ENCODE measurements at regions not wholly inside any gene's neighbourhood (a gene's known extent, or its start where the extent isn't known, plus 50 kb on each side); places are given as distances from the start of the nearest gene placed in this dataset.

DNA sequence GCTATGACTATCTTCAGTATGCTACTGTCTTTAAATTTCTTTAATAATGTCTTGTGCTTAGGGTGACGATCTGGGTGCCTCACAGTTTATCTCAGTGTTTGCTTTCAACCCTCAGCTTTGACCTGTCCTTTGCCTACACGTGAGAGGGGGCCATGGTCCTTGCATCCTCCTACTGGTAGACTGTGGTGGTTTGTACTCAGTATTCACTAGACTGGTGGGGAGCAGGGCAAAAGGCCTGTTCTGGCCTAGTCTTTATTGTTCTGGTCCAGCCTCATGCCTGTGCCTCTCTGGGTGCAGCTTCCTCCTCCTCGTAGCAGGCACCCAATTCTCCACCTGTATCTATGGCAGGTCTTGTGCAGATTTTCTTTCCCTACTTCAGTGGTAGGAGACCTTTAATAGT, 354.9 kb downstream of the CD109 start:
- TF ChIP-seq, protein P1, sequence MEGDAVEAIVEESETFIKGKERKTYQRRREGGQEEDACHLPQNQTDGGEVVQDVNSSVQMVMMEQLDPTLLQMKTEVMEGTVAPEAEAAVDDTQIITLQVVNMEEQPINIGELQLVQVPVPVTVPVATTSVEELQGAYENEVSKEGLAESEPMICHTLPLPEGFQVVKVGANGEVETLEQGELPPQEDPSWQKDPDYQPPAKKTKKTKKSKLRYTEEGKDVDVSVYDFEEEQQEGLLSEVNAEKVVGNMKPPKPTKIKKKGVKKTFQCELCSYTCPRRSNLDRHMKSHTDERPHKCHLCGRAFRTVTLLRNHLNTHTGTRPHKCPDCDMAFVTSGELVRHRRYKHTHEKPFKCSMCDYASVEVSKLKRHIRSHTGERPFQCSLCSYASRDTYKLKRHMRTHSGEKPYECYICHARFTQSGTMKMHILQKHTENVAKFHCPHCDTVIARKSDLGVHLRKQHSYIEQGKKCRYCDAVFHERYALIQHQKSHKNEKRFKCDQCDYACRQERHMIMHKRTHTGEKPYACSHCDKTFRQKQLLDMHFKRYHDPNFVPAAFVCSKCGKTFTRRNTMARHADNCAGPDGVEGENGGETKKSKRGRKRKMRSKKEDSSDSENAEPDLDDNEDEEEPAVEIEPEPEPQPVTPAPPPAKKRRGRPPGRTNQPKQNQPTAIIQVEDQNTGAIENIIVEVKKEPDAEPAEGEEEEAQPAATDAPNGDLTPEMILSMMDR (IDR thresholded peaks at IDR 0.05) = no peak
- no peak for TF ChIP-seq POLR2AphosphoS5 (IDR thresholded peaks at IDR 0.05; ENCODE audit: insufficient read depth in 1 of 2, low read depth in 1 of 2)
- TF ChIP-seq POLR2A (IDR thresholded peaks at IDR 0.05) = no peak

All from vagina (tissue), 2 donors.